ENCODE measurements at regions not wholly inside any gene's neighbourhood (a gene's known extent, or its start where the extent isn't known, plus 50 kb on each side); places are given as distances from the start of the nearest gene placed in this dataset.
"Not testable (repeated sequence)": the region's sequence is repeated elsewhere in the genome, so short reads cannot be mapped to it uniquely, and the experiment has no call there.

DNA sequence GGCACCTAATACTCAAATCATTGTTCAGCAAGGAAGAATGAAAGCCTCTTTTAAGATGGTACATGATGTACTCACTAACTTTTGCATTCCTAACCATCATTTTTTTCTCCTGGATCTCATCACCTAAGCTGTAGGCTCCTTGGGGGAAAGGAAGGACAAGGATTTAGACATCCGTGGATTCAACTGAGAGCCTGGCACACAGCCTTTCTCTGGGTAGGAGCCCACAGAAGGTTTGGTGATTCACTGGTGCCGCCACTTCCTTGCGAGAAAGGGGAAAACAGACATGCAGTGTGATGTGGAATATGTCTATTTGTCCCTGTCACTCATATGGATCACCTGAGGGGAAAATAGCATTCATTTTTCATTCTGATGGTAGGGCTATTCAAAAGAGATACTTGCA is 147.3 kb downstream of the PCDH7 start:
- DNase-seq (ENCODE audit: low read depth) = no peak
- TF ChIP-seq, protein P1, sequence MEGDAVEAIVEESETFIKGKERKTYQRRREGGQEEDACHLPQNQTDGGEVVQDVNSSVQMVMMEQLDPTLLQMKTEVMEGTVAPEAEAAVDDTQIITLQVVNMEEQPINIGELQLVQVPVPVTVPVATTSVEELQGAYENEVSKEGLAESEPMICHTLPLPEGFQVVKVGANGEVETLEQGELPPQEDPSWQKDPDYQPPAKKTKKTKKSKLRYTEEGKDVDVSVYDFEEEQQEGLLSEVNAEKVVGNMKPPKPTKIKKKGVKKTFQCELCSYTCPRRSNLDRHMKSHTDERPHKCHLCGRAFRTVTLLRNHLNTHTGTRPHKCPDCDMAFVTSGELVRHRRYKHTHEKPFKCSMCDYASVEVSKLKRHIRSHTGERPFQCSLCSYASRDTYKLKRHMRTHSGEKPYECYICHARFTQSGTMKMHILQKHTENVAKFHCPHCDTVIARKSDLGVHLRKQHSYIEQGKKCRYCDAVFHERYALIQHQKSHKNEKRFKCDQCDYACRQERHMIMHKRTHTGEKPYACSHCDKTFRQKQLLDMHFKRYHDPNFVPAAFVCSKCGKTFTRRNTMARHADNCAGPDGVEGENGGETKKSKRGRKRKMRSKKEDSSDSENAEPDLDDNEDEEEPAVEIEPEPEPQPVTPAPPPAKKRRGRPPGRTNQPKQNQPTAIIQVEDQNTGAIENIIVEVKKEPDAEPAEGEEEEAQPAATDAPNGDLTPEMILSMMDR (IDR thresholded peaks at IDR 0.05; ENCODE audit: insufficient read depth, low read depth, low read length) = no peak
- no peak overlapping the region for H3K4me3 ChIP-seq (ENCODE audit: low read depth, low read length)

DNA sequence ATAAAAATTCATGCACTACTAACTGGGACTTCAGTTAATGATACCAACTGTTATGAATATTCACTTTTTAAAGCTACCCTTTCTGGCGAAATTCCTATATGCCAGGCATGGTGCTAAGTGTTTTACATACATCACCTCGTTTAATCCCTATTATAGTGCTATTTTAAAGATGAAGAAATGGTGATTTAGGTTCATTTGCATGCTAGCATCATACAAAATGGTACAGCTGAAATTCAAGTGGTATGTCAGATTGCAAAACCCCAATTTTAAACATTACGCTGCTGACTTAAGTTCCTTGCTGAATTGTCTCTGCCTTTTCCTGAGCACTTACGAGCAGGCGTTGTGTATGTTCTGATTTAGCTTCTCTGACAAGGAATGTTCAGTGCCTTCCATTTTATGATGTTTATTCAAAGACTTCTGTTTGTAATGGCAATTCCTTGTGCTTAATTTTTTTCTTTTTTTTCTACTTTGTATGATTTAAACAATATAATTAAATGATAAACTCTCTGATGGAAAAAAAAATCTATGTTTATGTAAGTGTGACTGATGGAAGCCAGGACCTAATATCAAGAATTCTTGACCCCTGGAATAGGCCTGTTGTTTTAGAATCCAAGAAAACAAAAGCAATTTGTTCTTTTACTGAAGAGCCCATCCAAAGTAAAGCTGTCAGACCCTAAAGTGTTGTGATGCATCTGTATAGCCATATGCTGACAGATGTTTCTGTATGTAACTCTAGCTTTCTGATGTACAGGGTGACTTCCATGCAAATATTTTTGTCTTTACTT is 148.1 kb downstream of the PCDH7 start:
- TF ChIP-seq, protein P1 (IDR thresholded peaks at IDR 0.05; ENCODE audit: insufficient read depth, low read depth, low read length) = no peak
- peak; percentile 23 for DNase-seq (ENCODE audit: low read depth)
- no peak overlapping the region for H3K4me3 ChIP-seq (ENCODE audit: low read depth, low read length)

DNA sequence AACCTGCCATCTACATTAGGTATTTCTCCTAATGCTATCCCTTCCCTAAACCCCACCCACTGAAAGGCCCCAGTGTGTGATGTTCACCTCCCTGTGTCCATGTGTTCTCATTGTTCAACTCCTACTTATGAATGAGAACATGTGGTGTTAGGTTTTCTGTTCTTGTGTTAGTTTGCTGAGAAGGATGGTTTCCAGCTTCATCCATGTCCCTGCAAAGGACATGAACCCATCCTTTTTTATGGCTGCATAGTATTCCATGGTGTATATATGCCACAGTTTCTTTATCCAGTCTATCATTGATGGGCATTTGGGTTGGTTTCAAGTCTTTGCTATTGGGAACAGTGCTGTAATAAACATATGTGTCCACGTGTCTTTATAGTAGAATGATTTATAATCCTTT is 149.2 kb downstream of the PCDH7 start:
- DNase-seq (ENCODE audit: low read depth) = not testable (repeated sequence)

DNA sequence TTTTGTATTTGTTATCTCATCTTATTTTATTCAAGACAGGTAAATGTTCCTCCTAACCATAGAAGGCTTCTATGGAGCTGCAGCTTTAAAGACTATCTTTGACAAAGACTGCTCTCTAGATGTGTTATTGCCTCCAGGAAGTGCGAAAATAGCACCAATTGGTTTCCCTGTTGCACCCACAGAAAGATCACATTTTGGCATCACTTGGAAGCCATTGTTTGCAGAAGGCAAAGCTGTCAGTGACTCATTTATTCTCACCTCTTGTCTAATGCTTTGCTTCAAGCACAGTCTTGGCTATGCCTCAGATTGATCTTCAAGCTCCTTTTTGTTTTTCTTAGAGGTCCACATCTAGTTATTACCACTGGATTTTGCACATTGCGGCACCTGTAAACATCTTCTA is 150.3 kb downstream of the PCDH7 start:
- no peak overlapping the region for H3K4me3 ChIP-seq (ENCODE audit: low read depth, low read length)
- DNase-seq (ENCODE audit: low read depth) = no peak
- TF ChIP-seq, protein P1 (IDR thresholded peaks at IDR 0.05; ENCODE audit: insufficient read depth, low read depth, low read length) = no peak

More for the DNA sequence above, 149.2 kb downstream of the PCDH7 start:
- H3K4me3 ChIP-seq (ENCODE audit: low read depth, low read length) = not testable (repeated sequence)

DNA sequence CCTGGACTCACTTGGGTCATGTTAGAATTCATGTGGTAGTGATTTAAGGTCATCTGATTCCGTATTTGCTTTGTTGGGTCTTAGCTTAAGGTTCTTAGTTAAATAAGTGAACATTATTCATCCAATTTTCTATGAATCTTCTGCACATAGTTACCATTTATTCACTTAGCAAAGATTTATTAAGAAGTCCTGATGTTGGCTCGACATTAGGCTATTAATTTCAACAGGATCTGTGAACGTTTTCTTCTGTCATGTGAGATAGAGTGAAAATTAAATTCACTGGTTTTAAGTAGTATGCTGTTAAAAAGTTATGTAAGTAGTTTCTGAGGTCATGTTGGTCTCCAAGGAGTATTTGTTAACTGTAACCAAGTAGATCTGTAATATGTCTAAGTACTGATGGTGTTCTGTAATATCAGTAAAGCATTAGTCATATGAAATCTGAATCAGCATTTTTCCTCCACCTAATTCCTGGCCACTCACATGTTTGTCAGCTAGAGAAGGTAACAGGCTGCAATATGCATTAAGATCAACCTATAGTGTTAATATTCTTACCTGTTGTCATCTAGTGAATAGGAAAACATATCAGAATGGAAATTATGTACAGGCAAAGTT is 155.6 kb downstream of the PCDH7 start:
- TF ChIP-seq, protein P1 (IDR thresholded peaks at IDR 0.05; ENCODE audit: insufficient read depth, low read depth, low read length) = no peak
- peak; percentile 17 for DNase-seq (ENCODE audit: low read depth)
- no peak overlapping the region for H3K4me3 ChIP-seq (ENCODE audit: low read depth, low read length)

DNA sequence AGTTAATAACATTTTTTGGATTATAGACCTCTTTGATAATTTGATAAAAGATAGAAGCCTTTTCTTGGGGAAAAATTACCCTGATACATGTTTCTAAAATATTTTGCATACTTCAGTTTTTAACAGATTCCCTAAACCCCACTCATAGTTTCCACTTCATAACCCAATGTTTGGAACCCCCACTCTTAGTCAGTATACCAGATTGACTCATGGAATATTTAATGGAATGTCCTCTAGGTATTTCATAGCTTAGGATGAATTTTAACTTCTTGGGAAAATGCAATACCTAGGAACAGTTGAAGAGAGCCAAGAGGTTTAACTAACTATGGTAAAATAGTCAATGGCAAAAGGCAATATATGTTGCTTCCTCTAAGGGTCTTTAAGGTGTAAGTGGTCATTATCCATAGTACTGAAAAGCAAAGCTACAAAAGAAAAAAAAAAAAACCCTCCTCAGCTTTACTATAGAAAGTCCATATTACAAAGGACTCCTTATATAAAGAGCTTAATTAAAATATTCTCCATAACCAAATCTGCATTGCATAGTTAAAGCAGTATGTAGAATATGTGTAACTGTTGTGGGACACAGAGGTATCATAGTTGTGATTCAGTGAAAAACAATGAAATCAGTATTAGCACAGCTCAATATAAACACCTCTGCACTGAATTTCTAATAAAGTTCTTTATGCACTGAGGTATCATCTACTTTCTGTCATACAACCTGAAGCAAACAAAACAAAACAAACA is 159.9 kb downstream of the PCDH7 start:
- no peak for DNase-seq (ENCODE audit: low read depth)
- TF ChIP-seq, protein P1 (IDR thresholded peaks at IDR 0.05; ENCODE audit: insufficient read depth, low read depth, low read length) = no peak
- H3K4me3 ChIP-seq (ENCODE audit: low read depth, low read length) = no peak overlapping the region

DNA sequence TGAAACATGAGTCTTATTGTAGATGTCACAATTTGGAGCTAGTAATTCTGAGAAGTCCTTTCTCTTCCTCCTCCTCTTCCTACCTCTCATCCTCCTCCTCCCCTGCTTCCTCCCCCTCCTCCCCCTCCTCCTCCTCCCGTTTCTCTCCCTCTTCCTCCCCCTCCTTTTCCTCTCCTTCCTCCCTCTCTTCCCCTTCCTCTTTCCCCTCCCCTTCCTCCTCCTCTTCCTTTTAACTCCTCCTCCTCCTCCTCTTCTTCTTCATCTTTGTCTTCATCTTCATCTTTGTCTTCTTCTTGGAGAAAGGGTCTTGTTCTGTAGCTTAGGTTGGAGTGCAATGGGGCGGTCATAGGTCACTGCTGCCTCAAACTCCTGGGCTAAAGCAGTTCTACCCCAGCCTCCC is 161.8 kb downstream of the PCDH7 start:
- TF ChIP-seq, protein P1 (IDR thresholded peaks at IDR 0.05; ENCODE audit: insufficient read depth, low read depth, low read length) = no peak
- no peak overlapping the region for H3K4me3 ChIP-seq (ENCODE audit: low read depth, low read length)
- DNase-seq (ENCODE audit: low read depth) = no peak
